PC-9 (cell line): ENCODE measurements at regions not wholly inside any gene's neighbourhood (a gene's known extent, or its start where the extent isn't known, plus 50 kb on each side); places are given as distances from the start of the nearest gene placed in this dataset.

Experiments used
- CTCF ChIP-seq: fragments of 200-600 bp; sonication (generic); conservative IDR thresholded peaks from 2 replicates; pipeline ENCODE4 v1.6.1; 2017; ENCODE audit warnings: mixed run types, antibody characterized with exemption, mild to moderate bottlenecking, moderate library complexity
- EZH2 ChIP-seq: fragments of 200-600 bp; sonication (generic); IDR thresholded peaks from 2 replicates; pipeline ENCODE4 v1.8.0; 2017; ENCODE audit warnings: antibody characterized with exemption, low read depth

- TF ChIP-seq CTCF (no peak), EZH2 (no peak)
Observed at GRCh38 chr13:40476175-40476958, 190.1 kb downstream of the FOXO1 start.
